GM21529 (cell line): ENCODE measurements at regions not wholly inside any gene's neighbourhood (a gene's known extent, or its start where the extent isn't known, plus 50 kb on each side); places are given as distances from the start of the nearest gene placed in this dataset.
"Not testable (repeated sequence)": the region's sequence is repeated elsewhere in the genome, so short reads cannot be mapped to it uniquely, and the experiment has no call there.

Source experiments
- ATAC-seq: cut with Tn5 transposase; IDR thresholded peaks from one replicate; pipeline ENCODE4 v1.9.1; 2021; ENCODE audit not compliant: unreplicated experiment

DNA sequence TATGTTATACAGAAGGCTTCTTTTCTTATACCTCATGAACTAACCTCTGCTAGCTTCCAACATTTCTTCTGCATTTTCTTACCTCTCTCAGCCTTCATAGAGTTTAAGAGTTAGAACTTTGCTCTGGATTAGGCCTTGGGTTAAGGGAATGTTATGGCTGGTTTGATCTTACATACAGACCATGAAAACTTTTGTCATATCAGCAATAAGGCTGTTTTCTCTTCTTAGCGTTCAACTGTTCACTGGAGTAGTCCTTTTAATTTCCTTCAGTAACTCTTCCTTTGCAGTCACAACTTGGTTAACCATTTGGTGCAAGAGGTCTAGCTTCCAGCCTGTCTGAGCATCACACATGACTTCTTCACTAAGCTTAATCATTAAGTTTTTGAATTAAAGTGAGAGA, 329.0 kb upstream of the CCNG1 start:
- ATAC-seq, result no peak

- ATAC-seq, result no peak
Measured at GRCh38 chr5:163115011-163115410, 322.4 kb upstream of the CCNG1 start.

DNA sequence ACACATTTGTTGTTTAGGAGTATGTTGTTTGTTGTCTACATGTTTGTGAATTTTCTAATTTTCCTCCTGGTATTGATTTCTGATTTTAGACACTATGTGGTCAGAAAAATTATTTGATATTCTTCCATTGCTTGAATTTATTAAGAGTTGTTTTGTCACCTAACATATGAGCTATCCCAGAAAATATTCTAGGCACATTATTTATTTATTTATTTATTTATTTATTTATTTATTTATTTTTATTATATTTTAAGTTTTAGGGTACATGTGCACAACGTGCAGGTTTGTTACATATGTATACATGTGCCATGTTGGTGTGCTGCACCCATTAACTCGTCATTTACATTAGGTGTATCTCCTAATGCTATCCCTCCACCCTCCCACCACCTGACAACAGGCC, 320.8 kb upstream of the CCNG1 start:
- not testable (repeated sequence) for ATAC-seq

GRCh38 chr5:163134061-163134460, 303.3 kb upstream of the CCNG1 start:
- ATAC-seq, result no peak

- no peak for ATAC-seq
Measured at GRCh38 chr5:163135849-163136248, 301.5 kb upstream of the CCNG1 start.

GRCh38 chr5:163161512-163161911, 275.9 kb upstream of the CCNG1 start:
- ATAC-seq, result no peak

DNA sequence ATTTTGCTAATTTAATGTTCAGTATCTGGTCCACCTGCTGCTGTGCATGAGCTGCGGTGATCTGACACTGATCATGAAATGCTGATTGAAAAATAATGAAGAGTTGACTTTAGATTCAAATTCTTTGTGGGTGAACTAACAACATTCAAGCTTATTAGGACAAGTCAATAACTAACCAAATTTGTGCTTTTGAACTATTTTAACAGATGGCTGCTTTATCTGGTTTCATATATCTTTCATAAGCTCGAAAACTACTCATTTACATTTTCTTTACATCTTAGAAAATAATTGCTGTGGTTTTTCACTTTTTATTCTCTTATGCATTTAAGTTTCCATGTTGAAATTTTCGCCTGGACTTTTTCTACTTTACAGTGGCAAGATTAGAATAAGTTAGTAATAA, 274.8 kb upstream of the CCNG1 start:
- no peak for ATAC-seq

DNA sequence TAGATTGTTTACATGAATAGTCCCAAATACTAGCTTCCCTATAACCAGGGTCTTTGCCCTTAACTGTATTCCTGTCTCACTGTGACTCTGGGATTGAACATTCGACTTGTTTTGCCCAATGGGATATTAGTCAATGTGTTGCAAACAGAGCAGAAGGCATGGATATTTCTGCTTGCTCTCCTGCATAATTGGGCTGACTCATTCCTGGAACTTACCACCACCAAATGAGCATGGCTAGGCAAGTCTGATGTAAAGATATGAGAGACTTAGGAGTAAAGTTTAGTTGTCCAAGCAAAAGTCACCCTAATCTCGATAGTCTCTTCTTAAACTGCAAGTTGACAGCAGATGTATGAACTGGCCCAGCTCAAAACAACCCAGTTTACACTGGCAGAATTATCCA, 273.5 kb upstream of the CCNG1 start:
- ATAC-seq, result no peak

DNA sequence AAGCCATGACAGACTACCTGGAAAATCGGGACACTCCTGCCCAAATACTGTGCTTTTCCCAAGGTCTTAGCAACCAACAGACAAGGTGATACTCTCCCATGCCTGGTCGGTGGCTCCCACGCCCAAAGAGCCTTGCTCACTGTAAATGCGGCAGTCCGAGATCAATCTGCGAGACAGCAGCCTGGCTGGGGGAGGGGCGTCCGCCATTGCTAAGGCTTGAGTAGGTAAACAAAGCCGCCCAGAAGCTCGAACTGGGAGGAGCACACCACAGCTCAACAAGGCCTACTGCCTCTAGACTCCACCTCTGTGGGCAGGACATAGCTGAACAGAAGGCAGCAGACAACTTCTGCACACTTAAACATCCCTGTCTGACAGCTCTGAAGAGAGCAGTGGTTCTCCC, 272.1 kb upstream of the CCNG1 start:
- ATAC-seq, result no peak

DNA sequence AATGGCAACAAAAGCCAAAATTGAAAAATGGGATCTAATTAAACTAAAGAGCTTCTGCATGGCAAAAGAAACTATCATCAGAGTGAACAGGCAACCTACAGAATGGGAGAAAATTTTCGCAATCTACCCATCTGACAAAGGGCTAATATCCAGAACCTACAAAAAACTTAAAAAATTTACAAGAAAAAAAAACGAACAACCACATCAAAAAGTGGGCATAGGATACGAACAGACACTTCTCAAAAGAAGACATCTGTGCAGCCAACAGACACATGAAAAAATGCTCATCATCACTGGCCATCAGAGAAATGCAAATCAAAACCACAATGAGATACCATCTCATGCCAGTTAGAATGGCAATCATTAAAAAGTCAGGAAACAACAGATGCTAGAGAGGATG, 267.2 kb upstream of the CCNG1 start:
- ATAC-seq, result not testable (repeated sequence)

GRCh38 chr5:163172540-163173338, 264.7 kb upstream of the CCNG1 start:
- no peak for ATAC-seq

DNA sequence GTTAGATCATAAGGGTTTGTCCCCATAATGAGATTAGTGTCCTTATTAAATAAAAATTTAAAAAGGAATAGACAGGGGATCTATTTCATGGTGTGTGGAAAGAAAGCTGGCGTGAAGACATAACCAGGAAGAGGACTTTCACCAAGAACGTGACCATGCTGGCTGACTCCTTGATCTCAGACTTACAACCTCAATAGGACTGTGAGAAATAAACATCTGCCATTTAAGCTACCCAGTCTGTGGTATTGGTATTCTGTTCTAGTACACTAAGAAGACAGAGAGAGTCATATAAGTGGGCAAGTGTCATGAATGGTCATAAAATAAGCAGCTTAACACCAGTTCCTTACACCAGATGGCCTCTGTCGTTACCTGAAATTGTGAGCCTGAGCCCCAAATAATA, 259.4 kb upstream of the CCNG1 start:
- no peak for ATAC-seq

GRCh38 chr5:163185315-163185714, 252.1 kb upstream of the CCNG1 start:
- ATAC-seq, result no peak

- peak; percentile 45 for ATAC-seq
Measured at GRCh38 chr5:163189023-163189553, 248.3 kb upstream of the CCNG1 start.

- peak; percentile 74 for ATAC-seq
Measured at GRCh38 chr5:163190283-163190682, 247.1 kb upstream of the CCNG1 start.

GRCh38 chr5:163190784-163191183, 246.6 kb upstream of the CCNG1 start:
- ATAC-seq, result no peak

GRCh38 chr5:163193886-163194285, 243.5 kb upstream of the CCNG1 start:
- ATAC-seq, result no peak

- ATAC-seq, result no peak
Measured at GRCh38 chr5:163205645-163206044, 231.8 kb upstream of the CCNG1 start.

GRCh38 chr5:163221581-163221980, 215.8 kb upstream of the CCNG1 start:
- no peak for ATAC-seq

DNA sequence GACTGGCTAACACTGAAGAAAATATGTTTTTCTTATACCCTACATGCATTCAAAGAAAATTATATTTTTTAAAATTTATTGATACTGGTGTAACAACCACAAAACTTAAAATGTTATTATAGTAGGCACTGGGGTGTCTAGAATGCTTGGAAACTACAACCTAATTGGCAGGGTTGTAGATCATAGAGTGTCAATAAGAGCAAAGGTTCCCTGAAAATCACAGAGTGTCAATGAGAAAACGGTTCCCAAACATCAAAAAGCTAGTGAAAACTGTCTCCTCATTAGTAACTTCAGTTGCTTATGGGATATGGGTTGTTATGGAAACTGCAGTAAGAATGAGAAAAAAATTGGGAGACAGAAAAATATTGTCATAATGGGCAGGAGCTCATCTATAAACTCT, 214.4 kb upstream of the CCNG1 start:
- no peak for ATAC-seq

DNA sequence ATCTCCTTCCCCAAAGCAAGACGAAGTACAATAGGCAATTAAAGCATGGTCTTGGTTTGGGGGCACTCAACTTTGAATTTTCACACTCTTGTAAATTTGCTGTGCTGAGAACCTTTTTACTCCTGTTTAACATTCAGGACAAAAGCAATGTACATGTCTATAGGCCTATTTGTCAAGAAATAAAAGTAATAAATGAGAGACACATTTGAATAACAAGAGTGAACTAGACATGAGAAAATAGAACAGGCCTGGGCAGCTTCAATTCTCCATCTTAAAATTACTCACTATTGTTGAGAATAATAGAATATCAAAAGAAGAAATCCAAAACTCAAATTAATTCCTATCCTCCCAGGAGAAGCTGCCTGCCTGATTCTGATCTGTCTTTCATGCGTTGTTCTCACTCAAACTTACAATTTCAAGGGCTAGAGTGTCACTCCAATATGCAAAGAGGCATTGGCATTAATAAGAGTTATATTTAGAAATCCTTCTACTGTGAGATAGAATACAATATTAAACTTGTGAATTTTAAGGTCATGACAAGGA, 192.9 kb upstream of the CCNG1 start:
- no peak for ATAC-seq

GRCh38 chr5:163245584-163245983, 191.8 kb upstream of the CCNG1 start:
- ATAC-seq, result no peak

DNA sequence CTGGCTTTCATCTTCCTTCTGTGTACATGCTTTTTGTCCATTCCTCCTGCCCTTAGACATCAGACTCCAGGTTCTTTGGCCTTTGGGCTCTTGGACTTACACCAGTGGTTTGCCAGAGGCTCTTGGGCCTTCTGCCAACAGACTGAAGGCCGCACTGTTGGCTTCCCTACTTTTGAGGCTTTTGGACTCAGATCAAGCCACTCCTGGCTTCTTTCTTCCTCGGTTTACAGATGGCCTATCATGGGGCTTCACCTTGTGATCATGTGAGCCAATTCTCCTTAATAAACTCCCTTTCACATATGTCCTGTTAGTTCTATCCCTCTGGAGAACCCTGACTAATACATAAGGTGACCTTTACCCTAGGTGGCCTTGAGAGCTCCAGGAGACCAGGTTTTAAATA, 189.1 kb upstream of the CCNG1 start:
- ATAC-seq, result no peak
